ENCODE measurements at regions not wholly inside any gene's neighbourhood (a gene's known extent, or its start where the extent isn't known, plus 50 kb on each side); places are given as distances from the start of the nearest gene placed in this dataset.
"Not testable (repeated sequence)": the region's sequence is repeated elsewhere in the genome, so short reads cannot be mapped to it uniquely, and the experiment has no call there.

DNA sequence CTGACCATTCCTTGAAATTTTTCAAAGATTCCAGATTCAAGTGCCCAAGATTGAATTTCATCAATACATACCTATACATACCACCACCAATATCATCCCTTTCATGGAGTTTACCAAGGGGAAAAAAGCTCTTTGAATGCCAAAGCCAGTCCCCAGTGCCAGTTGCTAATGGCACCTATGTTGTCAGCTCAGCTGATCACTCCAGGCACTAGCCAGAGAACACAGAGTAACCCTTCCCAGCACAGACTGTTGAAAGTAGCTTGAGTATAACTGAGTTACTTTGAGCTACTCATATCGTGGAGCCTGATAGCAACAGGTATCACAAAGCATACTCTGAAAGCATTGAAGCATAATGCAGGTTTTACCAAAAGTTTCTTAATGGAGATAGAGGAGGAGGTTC, 133.9 kb upstream of the NFIA start:
- Histone ChIP-seq H3K9me3 (ENCODE audit: control insufficient read depth, low read length) (peaks cover 1% of the 10 kb centered on the region), H3K4me3 (ENCODE audit: low read length in 2 of 2) (no peak overlapping the region), H3K4me1 (ENCODE audit: control insufficient read depth in 1 of 2, insufficient read depth in 2 of 2, low read length in 2 of 2) (no peaks in the 10 kb centered on the region), H3K27me3 (ENCODE audit: control insufficient read depth in 1 of 2, insufficient read depth in 2 of 2, low read length in 1 of 2) (no peaks in the 10 kb centered on the region), H3K27ac (ENCODE audit: low read depth in 1 of 2, low read length in 2 of 2) (no peak overlapping the region), H3K36me3 (ENCODE audit: control insufficient read depth in 1 of 2, insufficient read depth in 2 of 2, low read length in 1 of 2) (no peaks in the 10 kb centered on the region)
- no peak for ATAC-seq (ENCODE audit: low FRiP score)
- intact Hi-C loops (cut with DNase I): loop anchor here in 1 of 2 donors (2.0 kb wide), 1 partner anchor 40 kb away; no protein-coding TSS in a partner anchor
- WGBS, 2 donors: 32 to 38% methylated on average over 1 of the region's 1 CpG
- no peak for DNase-seq

GRCh38 chr1:60947367-60947766, 135.0 kb upstream of the NFIA start:
- no peaks in the 10 kb centered on the region for H3K4me1 ChIP-seq (ENCODE audit: control insufficient read depth in 1 of 2, insufficient read depth in 2 of 2, low read length in 2 of 2)
- peaks cover under 1% of the 10 kb centered on the region for H3K9me3 ChIP-seq (ENCODE audit: control insufficient read depth, low read length)
- no peaks in the 10 kb centered on the region for H3K27me3 ChIP-seq (ENCODE audit: control insufficient read depth in 1 of 2, insufficient read depth in 2 of 2, low read length in 1 of 2)
- ATAC-seq (ENCODE audit: low FRiP score) (no peak), DNase-seq (no peak)
- WGBS, 2 donors: 95 to 96% methylated on average over 3 of the region's 3 CpGs
- H3K27ac ChIP-seq (ENCODE audit: low read depth in 1 of 2, low read length in 2 of 2): no peak overlapping the region
- H3K4me3 ChIP-seq (ENCODE audit: low read length in 2 of 2): no peak overlapping the region
- H3K36me3 ChIP-seq (ENCODE audit: control insufficient read depth in 1 of 2, insufficient read depth in 2 of 2, low read length in 1 of 2): no peaks in the 10 kb centered on the region
- intact Hi-C loops (cut with DNase I): no loop called here

GRCh38 chr1:60942896-60943638, 139.3 kb upstream of the NFIA start:
- ATAC-seq (ENCODE audit: low FRiP score) (no peak), DNase-seq (no peak)
- Histone ChIP-seq H3K27me3 (ENCODE audit: control insufficient read depth in 1 of 2, insufficient read depth in 2 of 2, low read length in 1 of 2) (peaks cover 0 to 2% of the 10 kb centered on the region in 2 donors), H3K4me3 (ENCODE audit: low read length in 2 of 2) (no peak overlapping the region), H3K27ac (ENCODE audit: low read depth in 1 of 2, low read length in 2 of 2) (no peak overlapping the region), H3K4me1 (ENCODE audit: control insufficient read depth in 1 of 2, insufficient read depth in 2 of 2, low read length in 2 of 2) (no peaks in the 10 kb centered on the region), H3K36me3 (ENCODE audit: control insufficient read depth in 1 of 2, insufficient read depth in 2 of 2, low read length in 1 of 2) (no peaks in the 10 kb centered on the region), H3K9me3 (ENCODE audit: control insufficient read depth, low read length) (no peaks in the 10 kb centered on the region)
- 87% methylated on average over 8 of the region's 8 CpGs for WGBS, 2 donors
- intact Hi-C loops (cut with DNase I): no loop called here

DNA sequence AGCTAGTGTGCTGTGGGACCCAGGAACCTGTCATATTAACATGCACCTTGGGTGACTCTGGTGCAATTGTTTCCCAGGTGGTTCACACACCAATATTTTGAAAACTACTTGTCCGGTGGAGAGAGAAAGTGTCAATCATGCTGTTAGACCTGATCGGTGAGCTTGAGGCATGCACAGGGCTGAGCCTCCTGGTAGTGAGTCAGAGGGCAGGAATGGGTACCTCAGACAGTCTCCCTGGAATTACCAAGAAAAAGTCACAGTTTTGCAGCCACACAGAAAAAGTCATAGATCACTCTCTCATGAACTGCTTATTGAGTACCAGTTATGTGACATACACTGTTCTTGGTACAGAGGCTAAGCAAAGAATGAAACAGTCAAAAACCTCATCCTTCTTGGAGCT, 140.1 kb upstream of the NFIA start:
- Histone ChIP-seq H3K27ac (ENCODE audit: low read depth in 1 of 2, low read length in 2 of 2) (no peak overlapping the region), H3K4me3 (ENCODE audit: low read length in 2 of 2) (no peak overlapping the region), H3K36me3 (ENCODE audit: control insufficient read depth in 1 of 2, insufficient read depth in 2 of 2, low read length in 1 of 2) (no peaks in the 10 kb centered on the region), H3K27me3 (ENCODE audit: control insufficient read depth in 1 of 2, insufficient read depth in 2 of 2, low read length in 1 of 2) (peaks cover 0 to 2% of the 10 kb centered on the region in 2 donors), H3K9me3 (ENCODE audit: control insufficient read depth, low read length) (no peaks in the 10 kb centered on the region), H3K4me1 (ENCODE audit: control insufficient read depth in 1 of 2, insufficient read depth in 2 of 2, low read length in 2 of 2) (no peaks in the 10 kb centered on the region)
- intact Hi-C loops (cut with DNase I): no loop called here
- WGBS, 2 donors: 91% methylated on average over 2 of the region's 2 CpGs
- ATAC-seq (ENCODE audit: low FRiP score) (no peak), DNase-seq (no peak)

DNA sequence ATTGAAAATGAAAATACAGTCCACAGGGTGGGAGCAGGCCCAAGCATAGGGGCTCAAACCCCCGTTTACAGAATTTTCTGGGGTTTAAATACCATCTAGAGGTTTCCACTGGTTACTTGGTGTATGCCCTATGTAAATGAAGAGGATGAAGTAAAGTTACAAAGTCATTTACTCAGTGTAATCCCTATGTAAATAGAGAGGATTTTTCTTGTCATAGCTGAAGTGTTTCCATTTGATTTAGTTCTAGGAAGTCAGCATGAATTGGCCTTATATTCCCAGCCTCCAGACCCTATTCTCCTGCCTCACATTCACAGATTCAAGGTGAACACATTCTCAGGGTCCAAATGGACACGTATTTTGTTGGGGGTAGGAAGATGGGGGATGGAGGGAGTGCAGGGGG, 141.7 kb upstream of the NFIA start:
- intact Hi-C loops (cut with DNase I); H3K4me1 ChIP-seq (ENCODE audit: control insufficient read depth in 1 of 2, insufficient read depth in 2 of 2, low read length in 2 of 2); ATAC-seq (ENCODE audit: low FRiP score); H3K4me3 ChIP-seq (ENCODE audit: low read length in 2 of 2); H3K27me3 ChIP-seq (ENCODE audit: control insufficient read depth in 1 of 2, insufficient read depth in 2 of 2, low read length in 1 of 2); H3K27ac ChIP-seq (ENCODE audit: low read depth in 1 of 2, low read length in 2 of 2); DNase-seq; H3K36me3 ChIP-seq (ENCODE audit: control insufficient read depth in 1 of 2, insufficient read depth in 2 of 2, low read length in 1 of 2); H3K9me3 ChIP-seq (ENCODE audit: control insufficient read depth, low read length): not testable (repeated sequence)
- 87 to 95% methylated on average over 2 of the region's 2 CpGs for WGBS, 2 donors

GRCh38 chr1:60937720-60938119, 144.6 kb upstream of the NFIA start:
- H3K27ac ChIP-seq (ENCODE audit: low read depth in 1 of 2, low read length in 2 of 2): no peak overlapping the region
- no peak overlapping the region for H3K4me3 ChIP-seq (ENCODE audit: low read length in 2 of 2)
- H3K9me3 ChIP-seq (ENCODE audit: control insufficient read depth, low read length): no peaks in the 10 kb centered on the region
- intact Hi-C loops (cut with DNase I): no loop called here
- no peaks in the 10 kb centered on the region for H3K4me1 ChIP-seq (ENCODE audit: control insufficient read depth in 1 of 2, insufficient read depth in 2 of 2, low read length in 2 of 2)
- H3K36me3 ChIP-seq (ENCODE audit: control insufficient read depth in 1 of 2, insufficient read depth in 2 of 2, low read length in 1 of 2): no peaks in the 10 kb centered on the region
- no peak for ATAC-seq (ENCODE audit: low FRiP score)
- no peak for DNase-seq
- H3K27me3 ChIP-seq (ENCODE audit: control insufficient read depth in 1 of 2, insufficient read depth in 2 of 2, low read length in 1 of 2): peaks cover 0 to 2% of the 10 kb centered on the region in 2 donors
- 84 to 86% methylated on average over 5 of the region's 5 CpGs for WGBS, 2 donors

DNA sequence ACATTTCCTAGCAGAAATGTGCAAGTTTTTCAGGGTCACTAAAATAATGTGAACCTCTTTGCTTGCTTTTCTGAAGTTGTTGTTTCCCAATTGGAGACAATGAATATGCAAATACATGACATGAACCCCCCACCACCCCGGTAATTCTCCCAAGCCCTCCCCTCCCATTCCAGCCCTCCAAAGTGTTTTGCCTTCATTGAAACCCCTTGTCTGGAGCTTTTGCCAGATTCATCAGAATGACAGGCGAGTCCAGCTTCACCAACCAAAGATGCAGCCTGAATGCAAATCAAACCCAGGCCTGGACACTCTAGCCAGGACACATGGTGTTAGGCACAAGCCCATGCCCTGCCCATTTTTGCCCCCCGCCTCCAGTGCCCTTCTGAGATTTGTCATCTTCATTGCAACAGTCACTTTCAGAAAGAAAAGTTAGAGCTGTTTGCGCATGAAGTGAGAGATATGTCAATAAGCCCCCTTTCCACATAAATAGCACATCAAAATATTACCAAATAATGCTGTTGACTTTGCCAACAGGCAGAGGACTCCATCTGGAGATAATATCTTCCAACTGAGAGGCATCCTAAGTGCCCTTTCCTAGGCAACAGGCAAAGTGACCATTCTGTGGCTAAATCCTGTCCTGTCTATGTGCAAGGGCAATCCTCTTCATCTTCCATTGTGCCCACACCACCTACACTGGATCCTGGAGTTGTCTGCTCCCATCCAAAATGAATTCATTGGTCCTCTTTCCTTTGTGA, 145.6 kb upstream of the NFIA start:
- H3K27me3 ChIP-seq (ENCODE audit: control insufficient read depth in 1 of 2, insufficient read depth in 2 of 2, low read length in 1 of 2): peaks cover 0 to 2% of the 10 kb centered on the region in 2 donors
- no peaks in the 10 kb centered on the region for H3K9me3 ChIP-seq (ENCODE audit: control insufficient read depth, low read length)
- DNase-seq (no peak), ATAC-seq (ENCODE audit: low FRiP score) (no peak)
- intact Hi-C loops (cut with DNase I): no loop called here
- H3K4me1 ChIP-seq (ENCODE audit: control insufficient read depth in 1 of 2, insufficient read depth in 2 of 2, low read length in 2 of 2): no peaks in the 10 kb centered on the region
- H3K4me3 ChIP-seq (ENCODE audit: low read length in 2 of 2): no peak overlapping the region
- no peak overlapping the region for H3K27ac ChIP-seq (ENCODE audit: low read depth in 1 of 2, low read length in 2 of 2)
- H3K36me3 ChIP-seq (ENCODE audit: control insufficient read depth in 1 of 2, insufficient read depth in 2 of 2, low read length in 1 of 2): no peaks in the 10 kb centered on the region
- WGBS, 2 donors: 83 to 84% methylated on average over 4 of the region's 4 CpGs

DNA sequence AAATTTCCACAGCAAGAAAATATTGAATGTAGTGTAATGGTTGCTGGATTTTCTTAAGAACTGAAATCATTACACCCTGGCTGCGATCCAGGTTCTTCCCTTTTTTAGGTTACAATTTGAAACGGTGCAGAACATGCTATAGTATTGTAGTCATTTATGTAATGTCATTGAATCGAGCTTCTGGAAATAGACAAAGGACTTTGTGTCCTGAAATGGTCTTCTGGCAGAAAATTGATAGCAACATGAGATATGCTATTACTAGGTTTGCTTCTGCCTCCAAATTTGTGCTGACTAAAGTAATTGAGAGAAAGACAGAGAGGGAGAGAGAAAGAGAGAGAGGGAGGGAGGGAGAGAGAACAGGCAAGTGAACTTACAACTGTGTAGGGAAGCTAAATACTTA, 146.2 kb upstream of the NFIA start:
- intact Hi-C loops (cut with DNase I): no loop called here
- Histone ChIP-seq H3K4me1 (ENCODE audit: control insufficient read depth in 1 of 2, insufficient read depth in 2 of 2, low read length in 2 of 2) (no peaks in the 10 kb centered on the region), H3K27ac (ENCODE audit: low read depth in 1 of 2, low read length in 2 of 2) (no peak overlapping the region), H3K4me3 (ENCODE audit: low read length in 2 of 2) (no peak overlapping the region), H3K36me3 (ENCODE audit: control insufficient read depth in 1 of 2, insufficient read depth in 2 of 2, low read length in 1 of 2) (no peaks in the 10 kb centered on the region), H3K9me3 (ENCODE audit: control insufficient read depth, low read length) (no peaks in the 10 kb centered on the region), H3K27me3 (ENCODE audit: control insufficient read depth in 1 of 2, insufficient read depth in 2 of 2, low read length in 1 of 2) (peaks cover 0 to 2% of the 10 kb centered on the region in 2 donors)
- ATAC-seq (ENCODE audit: low FRiP score): no peak
- DNase-seq: no peak
- 11 to 14% methylated on average over 3 of the region's 3 CpGs for WGBS, 2 donors

DNA sequence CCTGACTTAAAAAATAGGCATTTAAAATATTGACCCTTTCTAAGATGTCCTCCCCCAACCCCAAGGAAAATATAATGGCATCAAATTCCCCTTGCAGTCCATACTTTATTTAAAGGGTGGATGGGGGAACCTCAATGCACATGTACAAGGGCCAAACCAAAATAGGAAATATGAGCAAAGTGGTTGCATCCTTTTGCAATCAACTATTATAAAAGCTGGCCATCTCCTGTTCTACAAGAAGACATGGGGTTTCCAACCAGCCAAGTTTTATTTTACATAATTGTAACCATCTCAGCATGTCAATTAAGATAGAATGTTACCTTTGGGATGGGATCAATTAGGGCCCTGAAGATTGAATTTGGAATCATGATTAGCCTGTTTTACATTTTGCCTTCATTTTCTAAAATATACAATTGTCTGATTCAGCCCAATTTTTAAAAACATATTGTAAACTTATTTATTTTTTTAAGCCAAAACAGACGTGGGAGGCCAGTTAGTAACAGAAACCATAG, 146.7 kb upstream of the NFIA start:
- H3K36me3 ChIP-seq (ENCODE audit: control insufficient read depth in 1 of 2, insufficient read depth in 2 of 2, low read length in 1 of 2): no peaks in the 10 kb centered on the region
- H3K4me3 ChIP-seq (ENCODE audit: low read length in 2 of 2): no peak overlapping the region
- intact Hi-C loops (cut with DNase I): no loop called here
- WGBS, 2 donors: 28 to 33% methylated on average over 1 of the region's 1 CpG
- no peak overlapping the region for H3K27ac ChIP-seq (ENCODE audit: low read depth in 1 of 2, low read length in 2 of 2)
- no peaks in the 10 kb centered on the region for H3K4me1 ChIP-seq (ENCODE audit: control insufficient read depth in 1 of 2, insufficient read depth in 2 of 2, low read length in 2 of 2)
- no peaks in the 10 kb centered on the region for H3K9me3 ChIP-seq (ENCODE audit: control insufficient read depth, low read length)
- DNase-seq (no peak), ATAC-seq (ENCODE audit: low FRiP score) (no peak)
- H3K27me3 ChIP-seq (ENCODE audit: control insufficient read depth in 1 of 2, insufficient read depth in 2 of 2, low read length in 1 of 2): peaks cover 0 to 2% of the 10 kb centered on the region in 2 donors
